Liver (tissue), 8 donors: ENCODE measurements at regions not wholly inside any gene's neighbourhood (a gene's known extent, or its start where the extent isn't known, plus 50 kb on each side); places are given as distances from the start of the nearest gene placed in this dataset.

ENCODE experiments used
- DNase-seq: peaks from one replicate; pipeline ENCODE4 v3.0.0-alpha.2; 2017; ENCODE audit warnings: low spot score
- H3K27ac ChIP-seq, 2 donors: one replicate each; pipeline ENCODE4 v1.7.0; 2013; ENCODE audit warnings: inconsistent platforms in 2 of 2, low read length in 2 of 2, control low read depth in 1 of 2, low read depth in 1 of 2, mild to moderate bottlenecking in 1 of 2
- H3K27me3 ChIP-seq, 4 donors: one replicate each; pipeline versions ENCODE4 v1.6.1 to v1.7.0; 2013; ENCODE audit warnings: low read length in 3 of 4, inconsistent platforms in 1 of 4, mild to moderate bottlenecking in 1 of 4, moderate library complexity in 1 of 4; ENCODE audit not compliant: control insufficient read depth in 4 of 4, insufficient read depth in 4 of 4
- H3K36me3 ChIP-seq, 4 donors: one replicate each; pipeline versions ENCODE4 v1.6.1 to v1.7.0; 2013; ENCODE audit warnings: low read length in 3 of 4, mild to moderate bottlenecking in 3 of 4, low read depth in 1 of 4, moderate library complexity in 1 of 4; ENCODE audit not compliant: control insufficient read depth in 4 of 4, insufficient read depth in 3 of 4
- H3K4me1 ChIP-seq, 4 donors: one replicate each; pipeline versions ENCODE4 v1.6.1 to v1.7.0; 2013; ENCODE audit warnings: low read length in 3 of 4, mild to moderate bottlenecking in 3 of 4, moderate library complexity in 1 of 4; ENCODE audit not compliant: control insufficient read depth in 4 of 4, insufficient read depth in 4 of 4
- H3K4me3 ChIP-seq, 3 donors: one replicate each; pipeline versions ENCODE4 v1.6.1 to v1.7.0; 2013; ENCODE audit warnings: low read length in 3 of 3, control low read depth in 1 of 3, low read depth in 1 of 3, mild to moderate bottlenecking in 1 of 3
- H3K9ac ChIP-seq, 2 donors: one replicate each; pipeline ENCODE4 v1.7.0; 2013; ENCODE audit warnings: low read length in 2 of 2, mild to moderate bottlenecking in 2 of 2, moderate library complexity in 2 of 2, control low read depth in 1 of 2, low read depth in 1 of 2
- H3K9me3 ChIP-seq, 4 donors: one replicate each; pipeline versions ENCODE4 v1.6.1 to v1.7.0; 2013; ENCODE audit warnings: low read length in 3 of 4; ENCODE audit not compliant: control insufficient read depth in 4 of 4
- CTCF ChIP-seq: fragments of 150-350 bp; IDR thresholded peaks from 2 replicates; pipeline ENCODE4 v1.5.1; 2017; ENCODE audit warnings: improper control_type of control experiment, low read depth, low read length; ENCODE audit not compliant: missing input control
- EGR1 ChIP-seq, 2 donors: IDR thresholded peaks; 2 replicates each; pipeline ENCODE4 v1.6.1; 2016 to 2018; ENCODE audit warnings: antibody characterized with exemption in 2 of 2, low read depth in 2 of 2
- FOXA1 ChIP-seq: IDR thresholded peaks from 2 replicates; pipeline ENCODE4 v1.6.1; 2016; ENCODE audit warnings: antibody characterized with exemption
- FOXA2 ChIP-seq: IDR thresholded peaks from 2 replicates; pipeline ENCODE4 v1.6.1; 2016; ENCODE audit warnings: antibody characterized with exemption
- GABPA ChIP-seq, 2 donors: IDR thresholded peaks in 1 of 2; conservative IDR thresholded peaks in 1 of 2; 2 replicates each; pipeline ENCODE4 v1.6.1; 2016; ENCODE audit warnings: antibody characterized with exemption in 2 of 2, mild to moderate bottlenecking in 1 of 2, moderate library complexity in 1 of 2
- HNF4A ChIP-seq, 2 donors: conservative IDR thresholded peaks; 2 replicates each; pipeline ENCODE4 v1.6.1; 2016; ENCODE audit warnings: antibody characterized with exemption in 2 of 2, mild to moderate bottlenecking in 2 of 2
- HNF4G ChIP-seq: IDR thresholded peaks from 2 replicates; pipeline ENCODE4 v1.6.1; 2016; ENCODE audit warnings: antibody characterized with exemption
- JUND ChIP-seq, 2 donors: IDR thresholded peaks; 2 replicates each; pipeline ENCODE4 v1.6.1; 2016; ENCODE audit warnings: antibody characterized with exemption in 2 of 2
- NR2F2 ChIP-seq: IDR thresholded peaks from 2 replicates; pipeline ENCODE4 v1.6.1; 2016; ENCODE audit warnings: antibody characterized with exemption
- RAD21 ChIP-seq, 2 donors: IDR thresholded peaks; 2 replicates each; pipeline ENCODE4 v1.6.1; 2016; ENCODE audit warnings: antibody characterized with exemption in 2 of 2, mild to moderate bottlenecking in 2 of 2
- REST ChIP-seq: IDR thresholded peaks from 2 replicates; pipeline ENCODE4 v1.6.1; 2016; ENCODE audit warnings: antibody characterized with exemption, mild to moderate bottlenecking
- RXRA ChIP-seq, 2 donors: IDR thresholded peaks; 2 replicates each; pipeline ENCODE4 v1.6.1; 2017 to 2018; ENCODE audit warnings: antibody characterized with exemption in 2 of 2, mild to moderate bottlenecking in 1 of 2
- SP1 ChIP-seq: IDR thresholded peaks from 2 replicates; pipeline ENCODE4 v1.6.1; 2018; ENCODE audit warnings: antibody characterized with exemption, mild to moderate bottlenecking
- TAF1 ChIP-seq: conservative IDR thresholded peaks from 2 replicates; pipeline ENCODE4 v1.6.1; 2016; ENCODE audit warnings: antibody characterized with exemption, mild to moderate bottlenecking
- YY1 ChIP-seq: IDR thresholded peaks from 2 replicates; pipeline ENCODE4 v1.6.1; 2016; ENCODE audit warnings: antibody characterized with exemption, mild to moderate bottlenecking
- ZBTB33 ChIP-seq: IDR thresholded peaks from 2 replicates; pipeline ENCODE4 v1.6.1; 2016; ENCODE audit warnings: antibody characterized with exemption
- WGBS: extraction: QIAGEN DNeasy Blood & Tissue Kit; methylation state at CpG from one replicate; pipeline ENCODE4 v1.1.7; 2013; 5-methylcytosine and 5-hydroxymethylcytosine counted together
- TF ChIP-seq, protein P1 (sequence below): IDR thresholded peaks from 2 replicates; pipeline ENCODE4 v1.6.1; 2016; ENCODE audit warnings: antibody characterized with exemption
- TF ChIP-seq, protein P2 (sequence below): IDR thresholded peaks from 2 replicates; pipeline ENCODE4 v1.6.1; 2016; ENCODE audit warnings: antibody characterized with exemption
- donor health status: healthy.
- donor health status: healthy.
- donor health status: healthy.
- donor health status: healthy.
- donor health status: healthy.

GRCh38 chr4:30264465-30264864, 455.7 kb upstream of the PCDH7 start (continued):
- no peak for TF ChIP-seq CTCF
- no peak for TF ChIP-seq FOXA1
- TF ChIP-seq, protein P1, sequence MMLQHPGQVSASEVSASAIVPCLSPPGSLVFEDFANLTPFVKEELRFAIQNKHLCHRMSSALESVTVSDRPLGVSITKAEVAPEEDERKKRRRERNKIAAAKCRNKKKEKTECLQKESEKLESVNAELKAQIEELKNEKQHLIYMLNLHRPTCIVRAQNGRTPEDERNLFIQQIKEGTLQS: no peak
- no peak for TF ChIP-seq GABPA (IDR thresholded peaks at IDR 0.05 in 1 of 2, conservative IDR thresholded peaks at IDR 0.05 in 1 of 2)
- no peak for TF ChIP-seq JUND (IDR thresholded peaks at IDR 0.05)

DNA sequence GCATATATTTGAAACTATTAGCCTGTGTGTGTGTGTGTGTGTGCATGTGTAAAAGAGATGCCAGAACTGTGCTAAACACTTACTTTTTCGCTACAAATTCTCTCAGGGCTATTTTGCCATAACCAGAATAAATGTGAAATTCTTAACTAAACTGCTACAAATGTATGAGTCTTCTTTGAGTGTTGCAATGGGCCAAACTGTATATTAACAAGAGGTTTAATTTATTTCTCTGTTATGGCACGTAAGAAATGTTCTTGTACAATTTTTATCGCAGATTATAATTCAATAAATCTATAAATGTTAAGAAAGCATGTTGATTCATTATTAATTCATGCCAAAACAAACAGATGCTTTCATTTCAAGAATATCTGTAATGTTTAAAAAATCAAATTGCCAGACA, 454.5 kb upstream of the PCDH7 start:
- no peak overlapping the region for H3K9ac ChIP-seq

More for the DNA sequence above, 454.5 kb upstream of the PCDH7 start:
- no peak for TF ChIP-seq HNF4A (conservative IDR thresholded peaks at IDR 0.05)
- no peak for TF ChIP-seq SP1
- no peak for TF ChIP-seq FOXA2
- no peak for TF ChIP-seq GABPA (IDR thresholded peaks at IDR 0.05 in 1 of 2, conservative IDR thresholded peaks at IDR 0.05 in 1 of 2)
- no peak for TF ChIP-seq CTCF
- no peak for TF ChIP-seq NR2F2
- no peak for TF ChIP-seq RXRA (IDR thresholded peaks at IDR 0.05)
- TF ChIP-seq EGR1 (IDR thresholded peaks at IDR 0.05; ENCODE audit: low read depth in 2 of 2): no peak
- TF ChIP-seq, protein P1: no peak
- TF ChIP-seq TAF1: no peak
- TF ChIP-seq REST: no peak
- TF ChIP-seq JUND (IDR thresholded peaks at IDR 0.05): no peak
- no peak for TF ChIP-seq RAD21 (IDR thresholded peaks at IDR 0.05)
- TF ChIP-seq YY1: no peak
- TF ChIP-seq FOXA1: no peak
- no peak for TF ChIP-seq HNF4G
- TF ChIP-seq, protein P2, sequence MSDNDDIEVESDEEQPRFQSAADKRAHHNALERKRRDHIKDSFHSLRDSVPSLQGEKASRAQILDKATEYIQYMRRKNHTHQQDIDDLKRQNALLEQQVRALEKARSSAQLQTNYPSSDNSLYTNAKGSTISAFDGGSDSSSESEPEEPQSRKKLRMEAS: no peak
- TF ChIP-seq ZBTB33: no peak
- WGBS: 54% methylated on average over 3 of the region's 3 CpGs
- no peak overlapping the region for H3K27ac ChIP-seq
- no peaks in the 10 kb centered on the region for H3K27me3 ChIP-seq
- DNase-seq: no peak
- H3K4me3 ChIP-seq: no peak overlapping the region
- H3K4me1 ChIP-seq: no peaks in the 10 kb centered on the region
- no peaks in the 10 kb centered on the region for H3K36me3 ChIP-seq
- no peaks in the 10 kb centered on the region for H3K9me3 ChIP-seq
